H9 (cell line): ENCODE measurements at regions not wholly inside any gene's neighbourhood (a gene's known extent, or its start where the extent isn't known, plus 50 kb on each side); places are given as distances from the start of the nearest gene placed in this dataset.

Experiments used
- DNase-seq: peaks from one replicate; pipeline ENCODE4 v3.0.0-alpha.2; 2017
- H2AFZ ChIP-seq: one replicate; pipeline ENCODE4 v1.6.1; 2013; ENCODE audit warnings: mild to moderate bottlenecking, low read length, control low read depth, moderate library complexity
- H2AK5ac ChIP-seq: 2 replicates; pipeline ENCODE4 v1.6.1; 2013; ENCODE audit warnings: low read length, control low read depth, mixed read lengths; ENCODE audit not compliant: insufficient read length
- H2BK120ac ChIP-seq: one replicate; pipeline ENCODE4 v1.6.1; 2013; ENCODE audit warnings: low read depth, mild to moderate bottlenecking, low read length, control low read depth, inconsistent platforms; ENCODE audit not compliant: poor library complexity, severe bottlenecking
- H2BK12ac ChIP-seq: 2 replicates; pipeline ENCODE4 v1.6.1; 2013; ENCODE audit warnings: low read length, control low read depth, mixed read lengths, low read depth; ENCODE audit not compliant: insufficient read length
- H2BK15ac ChIP-seq: 2 replicates; pipeline ENCODE4 v1.6.1; 2013; ENCODE audit warnings: low read depth, low read length, control low read depth
- H2BK20ac ChIP-seq: one replicate; pipeline ENCODE4 v1.6.1; 2013; ENCODE audit warnings: low read depth, mild to moderate bottlenecking, low read length, control low read depth, inconsistent platforms; ENCODE audit not compliant: poor library complexity, severe bottlenecking
- H2BK5ac ChIP-seq: 2 replicates; pipeline ENCODE4 v1.6.1; 2013; ENCODE audit warnings: low read length, control low read depth, mixed read lengths; ENCODE audit not compliant: insufficient read length
- H3K14ac ChIP-seq: 2 replicates; pipeline ENCODE4 v1.6.1; 2013; ENCODE audit warnings: low read length, control low read depth; ENCODE audit not compliant: insufficient read depth
- H3K18ac ChIP-seq: 2 replicates; pipeline ENCODE4 v1.6.1; 2013; ENCODE audit warnings: low read depth, mild to moderate bottlenecking, mixed read lengths, low read length, control low read depth; ENCODE audit not compliant: insufficient read length
- H3K23ac ChIP-seq: 2 replicates; pipeline ENCODE4 v1.6.1; 2013; ENCODE audit warnings: low read length, control low read depth, mixed read lengths, low read depth; ENCODE audit not compliant: insufficient read length
- H3K23me2 ChIP-seq: 2 replicates; pipeline ENCODE4 v1.6.1; 2013; ENCODE audit warnings: low read depth, mild to moderate bottlenecking, mixed read lengths, low read length, control low read depth; ENCODE audit not compliant: insufficient read length, poor library complexity, severe bottlenecking
- H3K27ac ChIP-seq: 2 replicates; pipeline ENCODE4 v1.5.1; 2013; ENCODE audit warnings: low read length, control low read depth, mixed read lengths, low read depth; ENCODE audit not compliant: insufficient read length
- H3K27me3 ChIP-seq: 2 replicates; pipeline ENCODE4 v1.6.1; 2013; ENCODE audit warnings: low read length, control low read depth, inconsistent platforms; ENCODE audit not compliant: insufficient read depth
- H3K4ac ChIP-seq: 2 replicates; pipeline ENCODE4 v1.6.1; 2013; ENCODE audit warnings: low read depth, mild to moderate bottlenecking, control low read depth, inconsistent platforms, low read length, moderate library complexity
- H3K4me1 ChIP-seq: 2 replicates; pipeline ENCODE4 v1.6.1; 2013; ENCODE audit warnings: low read length, control low read depth, inconsistent platforms; ENCODE audit not compliant: insufficient read depth
- H3K4me2 ChIP-seq: 2 replicates; pipeline ENCODE4 v1.6.1; 2013; ENCODE audit warnings: low read length, control low read depth, mixed read lengths; ENCODE audit not compliant: insufficient read length, insufficient read depth
- H3K56ac ChIP-seq: 2 replicates; pipeline ENCODE4 v1.6.1; 2013; ENCODE audit warnings: low read depth, mild to moderate bottlenecking, mixed read lengths, low read length, control low read depth; ENCODE audit not compliant: insufficient read length
- H3K79me1 ChIP-seq: 2 replicates; pipeline ENCODE4 v1.6.1; 2013; ENCODE audit warnings: low read depth, mild to moderate bottlenecking, moderate library complexity, low read length, control low read depth, inconsistent platforms; ENCODE audit not compliant: insufficient read depth, poor library complexity, severe bottlenecking
- H3K79me2 ChIP-seq: 2 replicates; pipeline ENCODE4 v1.6.1; 2013; ENCODE audit warnings: low read length, control low read depth, inconsistent platforms; ENCODE audit not compliant: insufficient read depth
- H3K9ac ChIP-seq: 2 replicates; pipeline ENCODE4 v1.6.1; 2013; ENCODE audit warnings: low read length, control low read depth, mixed read lengths; ENCODE audit not compliant: insufficient read length; ENCODE audit errors: extremely low read depth
- H3K9me3 ChIP-seq: one replicate; pipeline ENCODE4 v1.6.1; 2013; ENCODE audit warnings: low read depth, low read length, inconsistent platforms; ENCODE audit not compliant: control insufficient read depth
- H3T11ph ChIP-seq: one replicate; pipeline ENCODE4 v1.6.1; 2013; ENCODE audit warnings: mild to moderate bottlenecking, low read length, control low read depth, inconsistent platforms
- H4K20me1 ChIP-seq: one replicate; pipeline ENCODE4 v1.6.1; 2013; ENCODE audit not compliant: control insufficient read depth, insufficient read length, insufficient read depth
- H4K5ac ChIP-seq: 2 replicates; pipeline ENCODE4 v1.6.1; 2013; ENCODE audit warnings: low read depth, mild to moderate bottlenecking, mixed read lengths, low read length, control low read depth; ENCODE audit not compliant: insufficient read length
- H4K8ac ChIP-seq: replicated peaks from 2 replicates; pipeline ENCODE4 v1.6.1; 2013; ENCODE audit warnings: low read length, control low read depth, mixed read lengths, low read depth; ENCODE audit not compliant: insufficient read length
- H4K91ac ChIP-seq: 2 replicates; pipeline ENCODE4 v1.6.1; 2013; ENCODE audit warnings: low read depth, mild to moderate bottlenecking, moderate library complexity, mixed read lengths, low read length, control low read depth; ENCODE audit not compliant: insufficient read length
- H3K27ac Mint-ChIP-seq, 3 experiments: 2 replicates in 2 of 3; 3 replicates in 1 of 3; pipeline ENCODE4 v1.8.0; 2020 to 2021; ENCODE audit warnings: mixed read lengths in 3 of 3, mild to moderate bottlenecking in 1 of 3, moderate library complexity in 1 of 3
- H3K27me3 Mint-ChIP-seq: 2 replicates; pipeline ENCODE4 v1.8.0; 2021; ENCODE audit warnings: low read depth, mild to moderate bottlenecking, moderate library complexity, mixed read lengths
- H3K36me3 Mint-ChIP-seq, 3 experiments: 2 replicates in 2 of 3; 3 replicates in 1 of 3; pipeline ENCODE4 v1.8.0; 2020 to 2021; ENCODE audit warnings: low read depth in 3 of 3, mixed read lengths in 3 of 3; ENCODE audit not compliant: insufficient read depth in 1 of 3
- H3K4me1 Mint-ChIP-seq, 2 experiments: 2 replicates each; pipeline ENCODE4 v1.8.0; 2020; ENCODE audit warnings: mixed read lengths in 2 of 2
- H3K4me3 Mint-ChIP-seq, 2 experiments: 2 replicates in 1 of 2; 3 replicates in 1 of 2; pipeline ENCODE4 v1.8.0; 2020 to 2021; ENCODE audit warnings: mild to moderate bottlenecking in 2 of 2, mixed read lengths in 2 of 2, moderate library complexity in 1 of 2
- H3K9me3 Mint-ChIP-seq, 2 experiments: 2 replicates in 1 of 2; 3 replicates in 1 of 2; pipeline ENCODE4 v1.8.0; 2020; ENCODE audit warnings: mild to moderate bottlenecking in 2 of 2, mixed read lengths in 2 of 2, moderate library complexity in 1 of 2
- TF ChIP-seq, protein P1 (sequence below): fragments of 200-600 bp; sonication (generic); conservative IDR thresholded peaks from 3 replicates; pipeline ENCODE4 v1.8.0; 2021; ENCODE audit warnings: antibody characterized with exemption, mild to moderate bottlenecking

GRCh38 chr5:111587728-111588127, 75.4 kb upstream of the STARD4 start:
- H3K14ac ChIP-seq, result no peak overlapping the region
- Mint-ChIP-seq H3K27me3 (no peaks in the 10 kb centered on the region; the same call in 1 of the 2 replicates), H3K4me3 (no peak overlapping the region), H3K36me3 (no peaks in the 10 kb centered on the region), H3K27ac (no peak overlapping the region), H3K4me1 (peaks cover 0 to 4% of the 10 kb centered on the region in 2 experiments; a peak in 1 of 4 replicates), H3K9me3 (no peaks in the 10 kb centered on the region)
- H4K20me1 ChIP-seq, result no peaks in the 10 kb centered on the region
- DNase-seq, result no peak
- no peak overlapping the region for H4K91ac ChIP-seq
- no peaks in the 10 kb centered on the region for H3K79me1 ChIP-seq
- no peak overlapping the region for H3K4ac ChIP-seq
- H2AK5ac ChIP-seq, result no peak overlapping the region
- no peak overlapping the region for H3T11ph ChIP-seq
- H2BK12ac ChIP-seq, result no peak overlapping the region
- H3K9me3 ChIP-seq, result no peaks in the 10 kb centered on the region
- H3K4me2 ChIP-seq, result no peak overlapping the region
- no peak overlapping the region for H2AFZ ChIP-seq
- no peaks in the 10 kb centered on the region for H3K4me1 ChIP-seq
- H3K9ac ChIP-seq, result no peak overlapping the region
- no peak overlapping the region for H3K23ac ChIP-seq
- H3K79me2 ChIP-seq, result no peaks in the 10 kb centered on the region
- TF ChIP-seq, protein P1, sequence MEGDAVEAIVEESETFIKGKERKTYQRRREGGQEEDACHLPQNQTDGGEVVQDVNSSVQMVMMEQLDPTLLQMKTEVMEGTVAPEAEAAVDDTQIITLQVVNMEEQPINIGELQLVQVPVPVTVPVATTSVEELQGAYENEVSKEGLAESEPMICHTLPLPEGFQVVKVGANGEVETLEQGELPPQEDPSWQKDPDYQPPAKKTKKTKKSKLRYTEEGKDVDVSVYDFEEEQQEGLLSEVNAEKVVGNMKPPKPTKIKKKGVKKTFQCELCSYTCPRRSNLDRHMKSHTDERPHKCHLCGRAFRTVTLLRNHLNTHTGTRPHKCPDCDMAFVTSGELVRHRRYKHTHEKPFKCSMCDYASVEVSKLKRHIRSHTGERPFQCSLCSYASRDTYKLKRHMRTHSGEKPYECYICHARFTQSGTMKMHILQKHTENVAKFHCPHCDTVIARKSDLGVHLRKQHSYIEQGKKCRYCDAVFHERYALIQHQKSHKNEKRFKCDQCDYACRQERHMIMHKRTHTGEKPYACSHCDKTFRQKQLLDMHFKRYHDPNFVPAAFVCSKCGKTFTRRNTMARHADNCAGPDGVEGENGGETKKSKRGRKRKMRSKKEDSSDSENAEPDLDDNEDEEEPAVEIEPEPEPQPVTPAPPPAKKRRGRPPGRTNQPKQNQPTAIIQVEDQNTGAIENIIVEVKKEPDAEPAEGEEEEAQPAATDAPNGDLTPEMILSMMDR, result no peak
- H4K5ac ChIP-seq, result no peak overlapping the region
- H2BK15ac ChIP-seq, result no peak overlapping the region
- no peaks in the 10 kb centered on the region for H3K23me2 ChIP-seq
- no peak overlapping the region for H2BK5ac ChIP-seq
- H2BK20ac ChIP-seq, result no peak overlapping the region
- H3K27ac ChIP-seq, result no peak overlapping the region
- no peak overlapping the region for H2BK120ac ChIP-seq
- H4K8ac ChIP-seq, result no peak overlapping the region
- H3K27me3 ChIP-seq, result no peaks in the 10 kb centered on the region
- H3K18ac ChIP-seq, result no peak overlapping the region
- H3K56ac ChIP-seq, result no peak overlapping the region
